ENCODE measurements at regions not wholly inside any gene's neighbourhood (a gene's known extent, or its start where the extent isn't known, plus 50 kb on each side); places are given as distances from the start of the nearest gene placed in this dataset.

DNA sequence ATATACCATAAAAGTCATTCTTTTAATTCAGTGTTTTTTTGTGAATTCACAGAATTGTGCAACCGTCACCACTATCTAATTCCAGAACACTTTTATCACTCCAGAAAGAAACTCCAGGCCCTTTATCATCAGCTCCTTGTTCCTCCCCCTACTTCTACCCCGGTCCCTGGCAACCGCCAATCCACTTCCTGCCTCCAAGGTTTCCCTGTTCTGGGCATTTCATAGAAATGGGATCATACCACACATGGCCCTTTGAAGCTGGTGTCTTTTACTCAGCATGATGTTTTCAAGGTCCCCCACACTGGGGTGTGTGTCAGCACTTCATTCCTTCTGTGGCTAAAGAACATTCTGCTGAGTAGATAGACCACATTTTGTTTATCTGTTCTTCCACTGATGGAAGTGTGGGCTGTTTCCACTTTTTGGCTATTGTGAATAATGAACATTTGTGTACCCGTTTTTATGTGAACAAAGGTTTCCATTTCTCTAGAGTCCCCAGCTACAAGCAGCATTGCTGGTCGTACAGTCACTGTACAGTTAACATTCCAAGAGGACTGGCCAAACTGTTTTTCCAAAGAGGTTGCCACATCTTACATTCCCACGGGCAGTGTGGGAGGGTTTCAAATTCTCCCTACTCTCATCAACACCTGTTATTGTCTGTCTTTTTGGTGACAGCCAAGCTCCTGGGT, 75.8 kb upstream of the ZNF469 start (continued):
- TF ChIP-seq STAT1 (IDR thresholded peaks at IDR 0.05; ENCODE audit: unreplicated experiment) (no peak), ZNF331 (CRISPR knock-in tag; IDR thresholded peaks at IDR 0.05; ENCODE audit: low read depth) (no peak), EZH2phosphoT487 (IDR thresholded peaks at IDR 0.05; ENCODE audit: unreplicated experiment) (no peak), POLR2AphosphoS5 (IDR thresholded peaks at IDR 0.05; ENCODE audit: low read depth) (no peak), JUNB (IDR thresholded peaks at IDR 0.05; ENCODE audit: unreplicated experiment) (no peak)
- TF ChIP-seq, protein P1, sequence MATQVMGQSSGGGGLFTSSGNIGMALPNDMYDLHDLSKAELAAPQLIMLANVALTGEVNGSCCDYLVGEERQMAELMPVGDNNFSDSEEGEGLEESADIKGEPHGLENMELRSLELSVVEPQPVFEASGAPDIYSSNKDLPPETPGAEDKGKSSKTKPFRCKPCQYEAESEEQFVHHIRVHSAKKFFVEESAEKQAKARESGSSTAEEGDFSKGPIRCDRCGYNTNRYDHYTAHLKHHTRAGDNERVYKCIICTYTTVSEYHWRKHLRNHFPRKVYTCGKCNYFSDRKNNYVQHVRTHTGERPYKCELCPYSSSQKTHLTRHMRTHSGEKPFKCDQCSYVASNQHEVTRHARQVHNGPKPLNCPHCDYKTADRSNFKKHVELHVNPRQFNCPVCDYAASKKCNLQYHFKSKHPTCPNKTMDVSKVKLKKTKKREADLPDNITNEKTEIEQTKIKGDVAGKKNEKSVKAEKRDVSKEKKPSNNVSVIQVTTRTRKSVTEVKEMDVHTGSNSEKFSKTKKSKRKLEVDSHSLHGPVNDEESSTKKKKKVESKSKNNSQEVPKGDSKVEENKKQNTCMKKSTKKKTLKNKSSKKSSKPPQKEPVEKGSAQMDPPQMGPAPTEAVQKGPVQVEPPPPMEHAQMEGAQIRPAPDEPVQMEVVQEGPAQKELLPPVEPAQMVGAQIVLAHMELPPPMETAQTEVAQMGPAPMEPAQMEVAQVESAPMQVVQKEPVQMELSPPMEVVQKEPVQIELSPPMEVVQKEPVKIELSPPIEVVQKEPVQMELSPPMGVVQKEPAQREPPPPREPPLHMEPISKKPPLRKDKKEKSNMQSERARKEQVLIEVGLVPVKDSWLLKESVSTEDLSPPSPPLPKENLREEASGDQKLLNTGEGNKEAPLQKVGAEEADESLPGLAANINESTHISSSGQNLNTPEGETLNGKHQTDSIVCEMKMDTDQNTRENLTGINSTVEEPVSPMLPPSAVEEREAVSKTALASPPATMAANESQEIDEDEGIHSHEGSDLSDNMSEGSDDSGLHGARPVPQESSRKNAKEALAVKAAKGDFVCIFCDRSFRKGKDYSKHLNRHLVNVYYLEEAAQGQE (IDR thresholded peaks at IDR 0.05; ENCODE audit: unreplicated experiment) = no peak
- TF ChIP-seq, protein P2, sequence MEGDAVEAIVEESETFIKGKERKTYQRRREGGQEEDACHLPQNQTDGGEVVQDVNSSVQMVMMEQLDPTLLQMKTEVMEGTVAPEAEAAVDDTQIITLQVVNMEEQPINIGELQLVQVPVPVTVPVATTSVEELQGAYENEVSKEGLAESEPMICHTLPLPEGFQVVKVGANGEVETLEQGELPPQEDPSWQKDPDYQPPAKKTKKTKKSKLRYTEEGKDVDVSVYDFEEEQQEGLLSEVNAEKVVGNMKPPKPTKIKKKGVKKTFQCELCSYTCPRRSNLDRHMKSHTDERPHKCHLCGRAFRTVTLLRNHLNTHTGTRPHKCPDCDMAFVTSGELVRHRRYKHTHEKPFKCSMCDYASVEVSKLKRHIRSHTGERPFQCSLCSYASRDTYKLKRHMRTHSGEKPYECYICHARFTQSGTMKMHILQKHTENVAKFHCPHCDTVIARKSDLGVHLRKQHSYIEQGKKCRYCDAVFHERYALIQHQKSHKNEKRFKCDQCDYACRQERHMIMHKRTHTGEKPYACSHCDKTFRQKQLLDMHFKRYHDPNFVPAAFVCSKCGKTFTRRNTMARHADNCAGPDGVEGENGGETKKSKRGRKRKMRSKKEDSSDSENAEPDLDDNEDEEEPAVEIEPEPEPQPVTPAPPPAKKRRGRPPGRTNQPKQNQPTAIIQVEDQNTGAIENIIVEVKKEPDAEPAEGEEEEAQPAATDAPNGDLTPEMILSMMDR (conservative IDR thresholded peaks at IDR 0.05; ENCODE audit: low read depth in 2 of 2) = no peak

DNA sequence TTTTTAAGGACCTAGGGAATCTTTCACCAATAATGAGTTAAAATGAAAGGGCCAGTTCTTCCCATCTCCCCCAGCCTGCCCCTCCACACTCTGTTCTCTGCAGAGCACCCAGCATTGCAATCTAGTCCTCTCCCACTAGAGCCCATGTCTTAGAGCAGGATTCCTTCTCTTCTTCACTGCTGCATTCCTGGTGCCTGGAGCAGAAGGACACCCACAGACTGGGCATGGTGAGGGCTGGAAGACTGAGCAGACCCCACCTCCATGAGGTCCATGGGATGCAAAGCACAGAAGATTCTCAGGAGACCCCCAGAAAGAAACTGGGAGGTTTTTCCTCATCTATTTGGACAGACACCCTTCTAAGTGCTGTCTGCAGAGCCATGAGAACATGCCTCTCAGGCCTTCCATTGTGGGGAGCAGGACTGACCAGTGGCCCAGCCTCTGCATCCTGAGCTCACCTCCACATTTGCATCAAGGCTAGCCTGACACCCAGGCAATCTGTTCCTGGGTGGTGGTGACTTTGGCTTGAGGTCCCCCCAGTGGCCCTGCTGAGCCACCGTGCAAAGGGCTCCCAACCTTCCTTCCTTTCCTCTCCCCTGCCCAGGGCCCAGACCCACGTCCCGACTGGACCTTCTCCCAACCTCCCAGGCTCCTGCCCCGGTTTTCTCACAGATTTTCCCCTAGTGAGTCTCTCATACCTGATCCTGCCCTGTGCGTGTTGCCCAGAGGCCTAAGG, 74.2 kb upstream of the ZNF469 start:
- Histone ChIP-seq H3K27me3 (ENCODE audit: insufficient read depth) (no peaks in the 10 kb centered on the region), H3K4me2 (no peak overlapping the region), H4K20me1 (replicated peaks; ENCODE audit: insufficient read depth) (no peaks in the 10 kb centered on the region), H3K9me2 (ENCODE audit: insufficient read depth) (no peaks in the 10 kb centered on the region), H3K4me1 (ENCODE audit: insufficient read depth) (no peaks in the 10 kb centered on the region), H3F3A (replicated peaks; ENCODE audit: low read depth) (no peaks in the 10 kb centered on the region), H3K4me3 (no peak overlapping the region), H3K79me2 (replicated peaks; ENCODE audit: insufficient read depth) (no peaks in the 10 kb centered on the region), H2AFZ (no peak overlapping the region), H3K27ac (ENCODE audit: low read depth) (no peak overlapping the region), H3K36me3 (ENCODE audit: insufficient read depth) (no peaks in the 10 kb centered on the region)
- DNase-seq (ENCODE audit: low spot score) (no peak), ATAC-seq (no peak)
- peaks cover 12% of the 10 kb centered on the region for H3K27me3 Mint-ChIP-seq (ENCODE audit: insufficient read depth, low read depth, poor library complexity)
- peaks cover 47% of the 10 kb centered on the region for H3K9me3 Mint-ChIP-seq
- H3K4me1 Mint-ChIP-seq = no peaks in the 10 kb centered on the region
- no peak overlapping the region for H3K4me3 Mint-ChIP-seq
- peaks cover 10% of the 10 kb centered on the region; the same call in 2 of the 3 replicates for H3K36me3 Mint-ChIP-seq (ENCODE audit: low read depth)
- H3K27ac Mint-ChIP-seq = no peak overlapping the region
- no peak for TF ChIP-seq NANOG (IDR thresholded peaks at IDR 0.05; ENCODE audit: borderline replicate concordance)
- no peak for TF ChIP-seq CREB1 (CRISPR knock-in tag; IDR thresholded peaks at IDR 0.05; ENCODE audit: low read depth)
- no peak for TF ChIP-seq ZNF331 (CRISPR knock-in tag; IDR thresholded peaks at IDR 0.05; ENCODE audit: low read depth)
- TF ChIP-seq, protein P2 (conservative IDR thresholded peaks at IDR 0.05; ENCODE audit: low read depth in 2 of 2) = no peak
